DND-41 (cell line): ENCODE measurements at regions not wholly inside any gene's neighbourhood (a gene's known extent, or its start where the extent isn't known, plus 50 kb on each side); places are given as distances from the start of the nearest gene placed in this dataset.

Source experiments
- ATAC-seq: fragments of 200-7000 bp; cut with Tn5 transposase; 3 replicates; pipeline ENCODE4 v1.9.1; 2021; ENCODE audit warnings: low read depth; ENCODE audit not compliant: insufficient read depth
- DNase-seq: peaks from one replicate; pipeline ENCODE4 v3.0.0-alpha.2; 2020
- H2AFZ ChIP-seq: 2 replicates; pipeline ENCODE4 v1.6.0; 2012; ENCODE audit warnings: low read depth, low read length
- H3K27ac ChIP-seq: 2 replicates; pipeline ENCODE4 v1.5.1; 2012; ENCODE audit warnings: low read length, inconsistent platforms
- H3K27me3 ChIP-seq: fragments of 200-600 bp; sonication (generic); 2 replicates; pipeline ENCODE4 v1.6.0; 2012; ENCODE audit warnings: low read length, mild to moderate bottlenecking, inconsistent platforms; ENCODE audit not compliant: insufficient read depth, poor library complexity
- H3K36me3 ChIP-seq: 2 replicates; pipeline ENCODE4 v1.5.1; 2012; ENCODE audit warnings: low read length, inconsistent platforms; ENCODE audit not compliant: insufficient read depth
- H3K4me1 ChIP-seq: 2 replicates; pipeline ENCODE4 v1.5.1; 2012; ENCODE audit warnings: mild to moderate bottlenecking, low read length; ENCODE audit not compliant: insufficient read depth
- H3K4me2 ChIP-seq: 2 replicates; pipeline ENCODE4 v1.6.0; 2012; ENCODE audit warnings: mild to moderate bottlenecking, moderate library complexity, low read length, inconsistent platforms; ENCODE audit not compliant: insufficient read depth
- H3K4me3 ChIP-seq, 2 experiments: fragments of 200-600 bp in 1 of 2; shearing (Covaris generic) in 1 of 2; 2 replicates each; pipeline ENCODE4 v1.5.1; 2012 to 2016; ENCODE audit warnings: inconsistent platforms in 2 of 2, low read length in 2 of 2, mild to moderate bottlenecking in 2 of 2, low read depth in 1 of 2, moderate library complexity in 1 of 2
- H3K79me2 ChIP-seq: 2 replicates; pipeline ENCODE4 v1.6.0; 2012; ENCODE audit warnings: low read length, inconsistent platforms; ENCODE audit not compliant: insufficient read depth
- H3K9ac ChIP-seq: 2 replicates; pipeline ENCODE4 v1.6.0; 2012; ENCODE audit warnings: low read depth, mild to moderate bottlenecking, inconsistent platforms, low read length, moderate library complexity
- H3K9me3 ChIP-seq: 2 replicates; pipeline ENCODE4 v1.5.1; 2012; ENCODE audit warnings: low read length, moderate library complexity, mild to moderate bottlenecking, inconsistent platforms; ENCODE audit not compliant: insufficient read depth, severe bottlenecking
- H4K20me1 ChIP-seq: 2 replicates; pipeline ENCODE4 v1.6.0; 2012; ENCODE audit warnings: low read length; ENCODE audit not compliant: insufficient read depth
- CTCF ChIP-seq: IDR thresholded peaks from 2 replicates; pipeline ENCODE4 v1.5.1; 2012; ENCODE audit warnings: borderline replicate concordance, low read length, moderate library complexity, mild to moderate bottlenecking; ENCODE audit not compliant: poor library complexity, severe bottlenecking; ENCODE audit errors: extremely low read depth
- EZH2 ChIP-seq: IDR thresholded peaks from 3 replicates; pipeline ENCODE4 v1.6.1; 2012; ENCODE audit warnings: borderline replicate concordance, low read depth, mild to moderate bottlenecking, moderate library complexity, low read length, inconsistent platforms; ENCODE audit not compliant: severe bottlenecking

- ATAC-seq (no peak), DNase-seq (no peak)
- Histone ChIP-seq H3K4me2 (no peak overlapping the region), H3K79me2 (no peaks in the 10 kb centered on the region), H3K9me3 (no peaks in the 10 kb centered on the region), H3K27ac (no peak overlapping the region), H3K9ac (no peak overlapping the region), H3K27me3 (no peaks in the 10 kb centered on the region), H2AFZ (no peak overlapping the region), H3K4me3 (no peak overlapping the region), H4K20me1 (no peaks in the 10 kb centered on the region), H3K4me1 (no peaks in the 10 kb centered on the region), H3K36me3 (no peaks in the 10 kb centered on the region)
- TF ChIP-seq CTCF (no peak), EZH2 (no peak)
Measured at GRCh38 chr3:80668100-80668499, 900.3 kb upstream of the ROBO1 start.

- Histone ChIP-seq H3K4me1 (no peaks in the 10 kb centered on the region), H3K27ac (no peak overlapping the region), H3K4me2 (no peak overlapping the region), H3K4me3 (no peak overlapping the region), H3K36me3 (no peaks in the 10 kb centered on the region), H3K27me3 (no peaks in the 10 kb centered on the region), H2AFZ (no peak overlapping the region), H3K9me3 (no peaks in the 10 kb centered on the region), H3K79me2 (no peaks in the 10 kb centered on the region), H4K20me1 (no peaks in the 10 kb centered on the region), H3K9ac (no peak overlapping the region)
- TF ChIP-seq EZH2 (no peak), CTCF (no peak)
- ATAC-seq (no peak), DNase-seq (no peak)
Measured at GRCh38 chr3:80663426-80663825, 895.6 kb upstream of the ROBO1 start.

GRCh38 chr3:80655216-80655615 is 887.4 kb upstream of the ROBO1 start:
- TF ChIP-seq EZH2 = no peak
- no peak for TF ChIP-seq CTCF
- Histone ChIP-seq H3K9me3 (no peaks in the 10 kb centered on the region), H3K9ac (no peak overlapping the region), H3K27ac (no peak overlapping the region), H3K4me2 (no peak overlapping the region), H3K4me3 (no peak overlapping the region), H3K79me2 (no peaks in the 10 kb centered on the region), H2AFZ (no peak overlapping the region), H3K36me3 (no peaks in the 10 kb centered on the region), H3K4me1 (no peaks in the 10 kb centered on the region), H4K20me1 (no peaks in the 10 kb centered on the region), H3K27me3 (no peaks in the 10 kb centered on the region)
- DNase-seq = no peak
- ATAC-seq = no peak

GRCh38 chr3:80649170-80649569 is 881.4 kb upstream of the ROBO1 start:
- Histone ChIP-seq H3K4me3 (no peak overlapping the region), H3K9ac (no peak overlapping the region), H2AFZ (no peak overlapping the region), H3K9me3 (no peaks in the 10 kb centered on the region), H3K27ac (no peak overlapping the region), H3K4me2 (no peak overlapping the region), H4K20me1 (no peaks in the 10 kb centered on the region), H3K27me3 (no peaks in the 10 kb centered on the region), H3K36me3 (no peaks in the 10 kb centered on the region), H3K79me2 (no peaks in the 10 kb centered on the region), H3K4me1 (no peaks in the 10 kb centered on the region)
- DNase-seq (no peak), ATAC-seq (no peak)
- no peak for TF ChIP-seq CTCF
- no peak for TF ChIP-seq EZH2
